ENCODE measurements at regions not wholly inside any gene's neighbourhood (a gene's known extent, or its start where the extent isn't known, plus 50 kb on each side); places are given as distances from the start of the nearest gene placed in this dataset.

DNA sequence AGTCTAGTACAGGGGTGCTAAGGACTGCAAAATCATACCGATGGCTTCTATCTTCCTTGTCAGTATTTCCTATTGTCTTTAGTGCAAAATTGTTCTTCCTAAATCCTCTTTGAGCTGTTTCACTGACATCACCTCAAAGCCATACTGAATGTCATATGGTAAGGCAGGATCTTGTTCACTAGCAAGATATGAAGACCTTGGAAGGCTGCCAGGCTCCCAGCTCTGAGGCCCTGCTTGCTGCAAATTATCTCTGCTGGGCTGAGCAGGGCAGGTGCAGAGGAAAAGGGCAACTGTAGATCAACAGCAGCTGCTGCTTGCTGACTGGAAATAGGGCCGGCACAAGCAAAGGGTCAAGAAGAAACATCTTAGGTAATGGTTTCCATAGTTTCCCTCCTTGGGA is 58.2 kb downstream of the PMAIP1 start:
- TF ChIP-seq, protein P1, sequence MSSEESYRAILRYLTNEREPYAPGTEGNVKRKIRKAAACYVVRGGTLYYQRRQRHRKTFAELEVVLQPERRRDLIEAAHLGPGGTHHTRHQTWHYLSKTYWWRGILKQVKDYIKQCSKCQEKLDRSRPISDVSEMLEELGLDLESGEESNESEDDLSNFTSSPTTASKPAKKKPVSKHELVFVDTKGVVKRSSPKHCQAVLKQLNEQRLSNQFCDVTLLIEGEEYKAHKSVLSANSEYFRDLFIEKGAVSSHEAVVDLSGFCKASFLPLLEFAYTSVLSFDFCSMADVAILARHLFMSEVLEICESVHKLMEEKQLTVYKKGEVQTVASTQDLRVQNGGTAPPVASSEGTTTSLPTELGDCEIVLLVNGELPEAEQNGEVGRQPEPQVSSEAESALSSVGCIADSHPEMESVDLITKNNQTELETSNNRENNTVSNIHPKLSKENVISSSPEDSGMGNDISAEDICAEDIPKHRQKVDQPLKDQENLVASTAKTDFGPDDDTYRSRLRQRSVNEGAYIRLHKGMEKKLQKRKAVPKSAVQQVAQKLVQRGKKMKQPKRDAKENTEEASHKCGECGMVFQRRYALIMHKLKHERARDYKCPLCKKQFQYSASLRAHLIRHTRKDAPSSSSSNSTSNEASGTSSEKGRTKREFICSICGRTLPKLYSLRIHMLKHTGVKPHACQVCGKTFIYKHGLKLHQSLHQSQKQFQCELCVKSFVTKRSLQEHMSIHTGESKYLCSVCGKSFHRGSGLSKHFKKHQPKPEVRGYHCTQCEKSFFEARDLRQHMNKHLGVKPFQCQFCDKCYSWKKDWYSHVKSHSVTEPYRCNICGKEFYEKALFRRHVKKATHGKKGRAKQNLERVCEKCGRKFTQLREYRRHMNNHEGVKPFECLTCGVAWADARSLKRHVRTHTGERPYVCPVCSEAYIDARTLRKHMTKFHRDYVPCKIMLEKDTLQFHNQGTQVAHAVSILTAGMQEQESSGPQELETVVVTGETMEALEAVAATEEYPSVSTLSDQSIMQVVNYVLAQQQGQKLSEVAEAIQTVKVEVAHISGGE (CRISPR knock-in tag; IDR thresholded peaks at IDR 0.05): no peak
- no peak for TF ChIP-seq CTCF (IDR thresholded peaks at IDR 0.05 in 2 of 3, conservative IDR thresholded peaks at IDR 0.05 in 1 of 3; ENCODE audit: control insufficient read depth in 2 of 3, extremely low read depth in 1 of 3, insufficient read depth in 1 of 3, low read depth in 3 of 3, low read length in 3 of 3)
- no peak for TF ChIP-seq PAX8 (IDR thresholded peaks at IDR 0.05)
- no peak for TF ChIP-seq POLR2A (IDR thresholded peaks at IDR 0.05; ENCODE audit: low read depth, low read length)
- no peak for TF ChIP-seq ZNF24 (IDR thresholded peaks at IDR 0.05)
- no peak for TF ChIP-seq CHD4 (IDR thresholded peaks at IDR 0.05)
- no peak for TF ChIP-seq SRF (IDR thresholded peaks at IDR 0.05; ENCODE audit: low read depth in 2 of 2, low read length in 2 of 2)
- no peak for TF ChIP-seq ATF2 (IDR thresholded peaks at IDR 0.05; ENCODE audit: low read length)
- TF ChIP-seq, protein P2, sequence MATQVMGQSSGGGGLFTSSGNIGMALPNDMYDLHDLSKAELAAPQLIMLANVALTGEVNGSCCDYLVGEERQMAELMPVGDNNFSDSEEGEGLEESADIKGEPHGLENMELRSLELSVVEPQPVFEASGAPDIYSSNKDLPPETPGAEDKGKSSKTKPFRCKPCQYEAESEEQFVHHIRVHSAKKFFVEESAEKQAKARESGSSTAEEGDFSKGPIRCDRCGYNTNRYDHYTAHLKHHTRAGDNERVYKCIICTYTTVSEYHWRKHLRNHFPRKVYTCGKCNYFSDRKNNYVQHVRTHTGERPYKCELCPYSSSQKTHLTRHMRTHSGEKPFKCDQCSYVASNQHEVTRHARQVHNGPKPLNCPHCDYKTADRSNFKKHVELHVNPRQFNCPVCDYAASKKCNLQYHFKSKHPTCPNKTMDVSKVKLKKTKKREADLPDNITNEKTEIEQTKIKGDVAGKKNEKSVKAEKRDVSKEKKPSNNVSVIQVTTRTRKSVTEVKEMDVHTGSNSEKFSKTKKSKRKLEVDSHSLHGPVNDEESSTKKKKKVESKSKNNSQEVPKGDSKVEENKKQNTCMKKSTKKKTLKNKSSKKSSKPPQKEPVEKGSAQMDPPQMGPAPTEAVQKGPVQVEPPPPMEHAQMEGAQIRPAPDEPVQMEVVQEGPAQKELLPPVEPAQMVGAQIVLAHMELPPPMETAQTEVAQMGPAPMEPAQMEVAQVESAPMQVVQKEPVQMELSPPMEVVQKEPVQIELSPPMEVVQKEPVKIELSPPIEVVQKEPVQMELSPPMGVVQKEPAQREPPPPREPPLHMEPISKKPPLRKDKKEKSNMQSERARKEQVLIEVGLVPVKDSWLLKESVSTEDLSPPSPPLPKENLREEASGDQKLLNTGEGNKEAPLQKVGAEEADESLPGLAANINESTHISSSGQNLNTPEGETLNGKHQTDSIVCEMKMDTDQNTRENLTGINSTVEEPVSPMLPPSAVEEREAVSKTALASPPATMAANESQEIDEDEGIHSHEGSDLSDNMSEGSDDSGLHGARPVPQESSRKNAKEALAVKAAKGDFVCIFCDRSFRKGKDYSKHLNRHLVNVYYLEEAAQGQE (IDR thresholded peaks at IDR 0.05; ENCODE audit: low read depth, low read length): no peak

Measured in GM12878 (cell line).